Islet precursor cell (in vitro differentiated cells): ENCODE measurements at regions not wholly inside any gene's neighbourhood (a gene's known extent, or its start where the extent isn't known, plus 50 kb on each side); places are given as distances from the start of the nearest gene placed in this dataset.
"Not testable (repeated sequence)": the region's sequence is repeated elsewhere in the genome, so short reads cannot be mapped to it uniquely, and the experiment has no call there.

ENCODE experiments used
- DNase-seq: peaks from one replicate; pipeline ENCODE4 v3.0.0-alpha.2; 2018

DNA sequence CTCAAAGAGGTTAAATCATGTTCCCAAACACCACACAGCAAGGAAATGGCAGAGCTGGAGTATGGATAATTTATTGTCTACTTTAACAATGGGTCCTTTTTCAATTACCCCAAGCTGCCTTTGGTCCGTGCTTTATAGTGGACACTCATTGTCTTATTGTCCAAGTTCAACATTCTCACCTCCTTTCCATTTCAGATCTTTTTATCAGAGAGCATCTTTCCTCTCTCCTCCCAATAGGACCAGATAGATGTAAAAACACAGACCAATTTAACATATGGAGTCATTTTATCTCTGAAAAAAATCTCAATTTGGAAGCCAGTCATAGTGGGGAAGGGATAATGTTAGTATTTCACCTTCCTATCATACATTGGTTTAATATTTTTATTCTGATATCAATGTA, 83.5 kb upstream of the WAC start:
- no peak for DNase-seq

DNA sequence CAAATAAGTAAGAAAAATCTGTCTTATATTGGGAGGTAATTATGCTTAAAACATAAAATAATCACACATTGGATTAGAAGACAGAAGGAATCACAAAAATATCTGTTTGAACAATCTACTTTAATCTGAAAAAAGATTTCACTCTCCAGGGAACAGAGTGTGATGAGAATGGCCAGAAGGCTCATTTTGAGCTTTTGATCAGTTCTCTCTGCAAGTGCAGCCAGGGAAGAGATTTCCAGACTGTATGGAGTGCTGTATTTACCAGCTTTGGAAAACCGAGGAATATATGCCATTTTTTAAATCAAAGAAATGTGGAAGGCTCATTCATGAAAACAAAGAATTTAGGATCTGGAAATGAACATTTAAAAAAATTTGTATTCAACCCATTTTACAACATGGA, 83.0 kb upstream of the WAC start:
- no peak for DNase-seq

DNA sequence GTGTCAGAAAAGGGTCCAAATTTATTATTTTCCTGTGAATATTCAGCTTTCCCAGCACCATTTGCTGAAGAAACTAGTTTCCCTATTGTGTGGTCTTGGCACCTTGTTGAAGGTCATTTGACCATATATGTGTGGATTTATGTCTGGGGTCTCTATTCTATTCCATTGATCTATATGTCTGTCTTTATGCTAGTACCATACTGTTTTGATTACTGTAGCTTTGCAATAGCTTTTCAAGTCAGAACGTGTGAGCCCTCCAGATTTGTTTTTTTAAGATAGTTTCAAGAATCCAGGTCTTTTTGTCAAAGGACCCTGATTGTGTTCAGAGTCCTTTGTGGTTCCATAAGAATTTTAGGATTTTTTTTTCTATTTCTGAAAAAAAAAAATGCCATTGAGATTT, 79.0 kb upstream of the WAC start:
- DNase-seq, result no peak

DNA sequence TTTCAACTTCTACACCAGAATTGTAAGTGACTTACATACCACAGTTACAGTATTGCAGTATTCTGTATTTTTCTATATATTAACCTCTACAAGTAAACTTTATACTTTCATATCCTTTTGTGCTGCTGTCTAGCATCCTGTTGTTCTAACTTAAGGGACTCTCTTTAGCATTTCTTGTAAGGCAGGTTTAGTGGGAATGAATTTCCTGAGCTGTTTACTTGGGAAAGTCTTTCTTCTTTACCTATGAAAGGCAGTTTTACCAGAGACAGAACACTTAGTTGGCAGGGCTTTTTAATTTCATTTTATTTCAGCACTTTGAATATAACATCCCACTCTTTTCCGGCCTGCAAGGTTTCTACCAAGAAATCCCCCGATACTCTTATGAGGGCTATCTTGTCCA, 75.8 kb upstream of the WAC start:
- no peak for DNase-seq

DNA sequence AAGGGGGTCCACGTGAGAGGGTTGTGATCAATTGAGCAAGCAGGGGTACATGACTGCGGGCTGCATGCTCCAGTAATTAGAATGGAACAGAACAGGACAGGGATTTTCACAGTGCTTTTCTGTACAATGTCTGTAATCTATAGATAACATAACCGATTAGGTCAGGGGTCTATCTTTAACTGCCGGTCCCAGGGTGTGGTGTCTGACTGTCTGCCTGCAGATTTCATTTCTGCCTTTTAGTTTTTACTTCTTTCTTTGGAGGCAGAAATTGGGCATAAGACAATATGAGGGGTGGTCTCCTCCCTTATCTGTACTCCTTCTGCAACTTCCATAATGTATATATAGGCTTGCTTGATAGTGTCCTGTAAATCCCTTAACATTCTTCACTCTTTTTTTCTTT, 75.0 kb upstream of the WAC start:
- not testable (repeated sequence) for DNase-seq

DNA sequence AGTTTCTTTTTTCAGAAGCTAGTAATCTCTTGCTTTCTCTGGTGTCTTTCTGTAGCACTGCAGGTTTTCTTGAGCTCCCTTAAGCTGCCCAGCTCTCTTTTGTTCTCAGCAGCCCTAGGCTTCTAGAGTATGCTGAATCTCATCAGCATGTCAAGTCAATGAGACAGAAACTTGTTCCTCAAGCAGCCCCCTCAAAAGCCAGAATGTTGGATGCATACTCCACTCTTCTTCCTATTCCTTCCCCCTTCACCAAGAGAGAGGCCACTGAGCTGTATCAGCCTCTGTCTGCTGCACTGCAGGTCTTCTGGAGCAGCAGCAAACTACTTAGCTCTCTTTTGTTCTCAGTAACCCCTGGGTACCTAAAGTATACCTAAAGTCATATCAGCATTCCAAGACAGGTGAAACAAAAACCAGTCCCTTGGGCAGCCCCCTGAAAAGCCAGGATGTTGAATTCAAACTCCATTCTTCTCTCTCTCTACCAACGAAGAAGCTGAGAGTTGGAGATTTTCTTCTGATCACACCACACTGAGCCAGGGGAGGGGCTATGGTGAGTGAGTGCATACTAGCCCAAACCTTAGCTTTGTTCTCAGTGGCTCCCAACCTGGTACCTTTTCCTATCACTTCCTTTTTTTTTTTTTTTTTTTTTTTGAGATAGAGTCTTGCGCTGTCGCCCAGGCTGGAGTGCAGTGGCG, 73.3 kb upstream of the WAC start:
- peak; percentile 67 for DNase-seq

DNA sequence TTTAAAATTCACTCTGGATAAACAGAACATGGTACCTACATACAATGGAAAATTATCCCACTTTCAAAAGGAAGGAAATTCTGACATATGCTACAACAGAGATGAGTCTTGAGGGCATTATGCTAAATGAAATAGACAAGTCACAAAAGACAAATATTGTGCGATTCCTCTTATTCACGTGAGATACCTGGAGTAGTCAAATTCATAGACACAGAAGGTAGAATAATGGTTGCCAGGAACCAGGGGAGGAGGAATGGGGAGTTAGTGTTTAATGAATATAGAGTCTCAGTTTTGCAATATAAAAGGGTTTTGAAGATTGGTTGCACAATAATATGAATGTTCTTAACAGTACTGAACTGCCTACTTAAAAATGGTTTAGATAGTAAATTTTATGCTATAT, 69.8 kb upstream of the WAC start:
- no peak for DNase-seq

DNA sequence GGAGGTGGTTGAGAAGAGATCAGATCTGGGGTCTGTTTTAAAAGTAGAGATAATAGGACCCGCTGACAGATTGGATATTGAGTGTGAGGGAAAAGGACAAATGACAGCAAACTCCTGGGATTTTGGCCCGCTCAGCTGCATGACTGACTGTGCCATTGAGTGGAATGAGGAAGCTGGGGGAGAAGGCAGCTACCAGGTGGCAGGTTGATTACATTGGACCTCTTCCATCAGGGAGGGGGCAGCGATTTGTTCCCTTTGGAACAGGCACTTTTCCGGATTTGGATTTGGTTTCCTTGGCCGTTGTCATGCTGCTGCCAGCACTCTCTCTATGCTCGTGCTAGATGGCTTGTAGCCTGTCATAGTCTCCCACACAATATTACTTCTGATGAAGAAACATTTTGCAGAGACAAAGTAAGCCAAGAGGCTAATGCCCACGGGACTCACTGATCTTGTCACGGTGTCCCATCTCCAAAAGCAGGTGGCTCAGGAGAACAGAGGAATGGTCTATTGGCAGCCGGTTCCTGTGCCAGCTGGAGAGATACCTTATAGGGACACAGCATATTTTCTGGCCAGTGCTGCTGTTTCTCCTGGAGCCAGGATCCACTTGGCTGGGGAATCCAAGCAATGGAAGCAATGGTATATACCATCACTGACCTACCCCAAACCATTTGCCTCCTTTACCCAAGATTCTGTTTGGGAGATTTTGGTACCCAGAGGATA, 69.1 kb upstream of the WAC start:
- DNase-seq, result no peak

DNA sequence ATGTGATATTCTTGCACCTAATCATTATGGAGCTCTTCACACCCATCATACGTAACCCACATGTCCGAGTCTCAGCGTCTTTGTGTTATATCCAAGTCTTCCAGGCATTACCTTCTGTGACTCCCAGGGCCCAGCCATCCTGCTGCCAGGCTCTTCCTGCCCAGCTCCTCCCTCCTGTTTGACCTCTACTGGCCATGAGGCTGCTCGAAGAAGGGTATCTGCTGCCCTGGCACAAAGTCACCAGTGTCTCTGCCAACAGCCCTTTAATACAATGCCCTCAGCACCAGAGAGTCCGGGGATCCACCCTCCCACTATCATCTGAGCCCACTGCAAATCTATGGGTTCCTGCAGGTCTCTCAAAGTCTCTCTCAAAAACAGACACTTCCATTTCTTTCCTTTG, 65.3 kb upstream of the WAC start:
- no peak for DNase-seq

DNA sequence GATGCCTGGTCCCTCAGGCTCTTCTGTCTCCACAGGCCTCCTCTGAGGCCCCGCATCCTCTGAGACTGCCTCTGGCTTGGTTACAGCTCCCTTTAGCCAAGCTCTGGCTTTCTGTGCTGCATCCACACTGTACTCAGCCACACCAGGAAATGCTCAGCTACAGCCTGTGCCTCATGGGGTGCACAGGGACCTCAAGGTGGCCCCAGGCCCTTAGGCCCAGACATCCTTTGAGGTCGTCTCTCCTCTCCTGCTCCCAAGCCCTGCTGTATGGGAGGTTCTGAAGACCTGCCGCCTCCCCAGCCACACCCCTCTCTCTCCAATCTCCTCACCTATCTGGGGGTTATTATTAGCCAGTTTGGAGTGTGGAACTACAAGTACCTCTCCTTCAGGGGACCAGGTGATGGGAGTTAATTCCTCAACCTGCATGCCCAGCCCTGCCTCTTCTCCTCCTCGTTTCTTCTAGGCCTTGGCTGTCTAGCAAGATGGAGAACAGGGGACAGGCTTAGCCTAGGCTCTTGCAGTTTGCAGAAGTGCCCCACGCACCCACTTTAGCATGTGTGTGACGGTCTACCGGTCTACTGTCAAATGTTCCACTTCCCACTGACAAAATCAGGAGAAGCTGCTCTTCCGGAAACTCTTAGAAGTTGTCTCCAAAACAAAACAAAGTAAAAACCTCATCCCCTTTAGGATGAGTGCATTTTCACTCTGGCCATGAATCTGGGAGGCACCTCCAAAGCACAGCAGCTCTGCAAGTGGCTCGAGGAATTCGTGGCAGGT, 64.0 kb upstream of the WAC start:
- DNase-seq, result no peak

DNA sequence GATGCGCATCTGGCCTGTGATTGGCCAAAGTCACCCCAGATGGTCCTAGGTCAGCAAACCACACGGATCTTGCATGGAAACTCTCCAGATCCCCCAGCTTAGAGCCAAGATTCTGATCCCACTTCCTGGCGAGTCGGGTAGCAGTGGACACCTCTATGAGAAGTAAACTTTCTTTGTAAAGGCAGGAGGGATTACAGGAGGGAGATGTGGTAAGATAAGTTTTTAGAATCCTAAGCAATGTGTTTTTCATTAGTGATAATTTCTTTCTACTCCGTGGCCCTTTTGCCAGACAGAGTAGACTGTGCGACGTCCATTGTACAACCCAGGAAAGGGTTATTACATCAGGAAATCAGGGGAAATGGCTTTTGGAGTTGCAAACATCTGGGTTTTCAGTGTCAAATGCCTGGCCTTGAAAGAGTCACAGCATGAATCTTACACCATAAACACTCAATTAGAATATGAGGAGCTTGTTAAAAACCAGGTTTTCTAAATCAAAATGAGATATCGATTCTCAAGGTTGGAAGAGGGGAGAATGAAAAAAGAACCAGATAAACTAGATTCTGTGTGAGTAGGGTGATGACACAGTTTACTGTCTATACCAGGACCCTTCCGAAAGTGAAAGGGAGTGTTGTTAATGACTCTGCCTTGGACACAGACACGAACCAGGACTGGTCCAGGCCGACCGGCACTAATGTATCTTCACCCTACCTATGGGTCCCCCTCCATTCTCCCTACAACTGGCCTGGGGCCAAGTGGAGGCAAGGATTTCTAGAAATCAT, 61.9 kb upstream of the WAC start:
- no peak for DNase-seq

DNA sequence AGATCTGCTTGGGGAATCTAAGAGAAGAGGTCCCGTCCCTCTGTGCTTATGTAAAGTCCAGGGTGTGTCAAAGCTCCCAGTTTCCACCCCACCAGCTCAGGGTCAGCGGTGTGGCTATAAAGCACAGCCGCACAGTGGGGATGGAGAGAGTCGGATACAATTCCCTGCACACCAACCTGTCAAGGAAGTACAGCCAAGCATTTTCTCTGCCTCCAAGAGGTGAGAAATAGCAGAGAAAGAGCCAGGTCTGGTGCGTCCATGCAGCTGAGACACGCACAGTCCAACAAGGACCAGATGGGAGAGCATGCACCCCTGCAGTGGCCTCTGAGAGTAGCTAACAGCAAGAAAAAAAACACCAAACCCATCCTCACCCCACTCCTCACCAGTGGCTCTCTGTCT, 61.3 kb upstream of the WAC start:
- no peak for DNase-seq

DNA sequence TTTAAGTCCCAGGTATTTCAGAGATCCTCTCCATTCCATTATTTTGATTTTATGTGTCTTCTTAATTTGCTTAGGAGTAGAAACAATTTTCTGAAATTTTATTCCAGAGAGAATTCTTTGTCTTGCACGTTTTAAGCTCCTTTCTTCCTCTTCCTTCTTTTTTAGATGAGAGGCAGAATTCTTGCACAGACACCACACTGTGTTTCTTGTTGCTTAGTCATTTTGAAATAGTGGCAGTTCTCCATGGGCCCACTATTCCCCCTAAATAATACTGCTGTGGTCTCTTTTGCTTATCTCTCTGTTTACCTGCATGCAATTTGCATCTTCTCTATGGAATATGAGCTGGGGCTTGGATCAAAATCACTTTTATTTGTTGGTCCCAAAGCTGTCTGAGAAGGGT, 54.3 kb upstream of the WAC start:
- DNase-seq, result no peak

DNA sequence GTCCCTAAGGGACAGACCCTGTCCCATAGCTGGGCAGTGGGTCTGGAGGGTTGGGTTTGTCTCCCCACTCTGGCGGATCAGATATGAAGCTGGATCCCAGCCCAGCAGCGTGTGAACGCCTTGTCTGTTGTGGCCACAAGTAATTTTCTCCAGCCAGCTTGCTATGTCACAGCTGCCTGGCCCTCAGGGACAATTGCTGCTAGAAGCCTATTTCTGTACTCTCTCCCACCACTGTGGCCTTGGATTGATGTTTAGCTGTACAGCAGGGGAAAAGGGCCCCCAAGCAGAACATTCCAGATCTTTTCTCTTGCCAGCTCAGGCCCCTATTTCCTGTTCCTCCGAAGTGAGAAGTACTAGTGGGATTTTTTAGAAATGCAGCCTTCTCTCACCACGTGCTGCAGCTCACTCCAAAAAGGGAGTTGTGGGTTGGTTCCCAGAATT, 53.5 kb upstream of the WAC start:
- DNase-seq, result peak; percentile 59

DNA sequence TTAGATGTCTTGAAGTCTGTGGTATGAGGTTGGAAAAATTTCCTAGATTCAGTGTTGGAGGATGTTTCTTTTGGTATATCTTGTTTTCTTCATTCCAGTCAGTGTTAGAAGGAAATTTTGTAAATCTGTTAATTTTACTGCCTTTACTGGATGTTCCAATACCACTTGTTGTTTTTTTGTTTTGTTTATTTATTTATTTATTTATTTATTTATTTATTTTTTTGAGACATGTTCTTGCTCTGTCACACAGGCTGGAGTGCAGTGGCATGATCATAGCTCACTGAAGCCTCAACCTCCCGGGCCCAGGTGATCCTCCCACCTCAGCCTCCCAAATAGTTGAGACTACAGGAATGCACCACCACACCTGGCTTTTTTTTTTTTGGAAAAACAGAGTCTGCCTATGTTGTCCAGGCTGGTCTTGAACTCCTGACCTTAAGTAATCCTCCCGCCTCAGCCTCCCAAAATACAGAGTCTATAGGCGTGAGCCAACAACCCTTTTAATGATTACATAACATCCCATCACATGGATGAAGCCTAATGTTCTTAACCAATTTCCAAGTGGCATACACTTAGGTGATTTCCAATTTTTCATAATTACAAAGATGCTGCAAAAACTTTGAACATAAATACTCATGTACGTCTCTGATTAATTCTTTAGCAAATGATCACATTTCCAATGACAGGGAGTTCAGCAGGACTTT, 52.8 kb upstream of the WAC start:
- no peak for DNase-seq

DNA sequence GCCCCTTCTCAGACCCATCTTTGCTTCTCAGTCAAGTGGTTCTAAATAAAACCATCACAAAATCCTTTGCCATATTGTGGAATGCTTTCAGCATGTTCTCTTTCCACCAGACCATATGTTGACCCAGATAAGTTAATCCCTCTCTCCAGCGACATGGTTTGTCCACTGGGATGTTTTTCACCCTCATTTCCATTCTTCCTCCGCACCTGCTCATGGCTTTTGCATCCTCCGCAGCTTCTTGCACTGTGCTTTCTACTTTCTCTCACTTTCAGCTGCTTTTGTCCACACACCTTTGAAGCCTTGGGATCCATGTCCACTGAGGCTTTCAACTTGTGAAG, 52.3 kb upstream of the WAC start:
- no peak for DNase-seq

DNA sequence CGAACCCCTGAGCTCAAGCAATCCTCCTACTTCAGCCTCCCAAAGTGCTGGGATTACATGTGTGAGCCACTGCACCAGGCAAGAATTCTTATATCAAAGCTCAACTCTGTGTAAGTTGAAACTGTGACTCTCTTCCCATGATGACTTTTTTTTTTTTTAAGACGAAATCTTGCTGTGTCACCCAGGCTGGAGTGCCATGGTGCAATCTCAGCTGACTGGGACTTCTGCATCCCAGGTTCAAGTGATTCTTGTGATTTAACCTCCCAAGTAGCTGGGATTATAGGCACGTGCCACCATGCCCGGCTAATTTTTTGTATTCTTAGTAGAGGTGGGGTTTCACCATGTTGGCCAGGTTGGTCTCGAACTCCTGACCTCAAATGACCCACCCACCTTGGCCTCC, 51.6 kb upstream of the WAC start:
- DNase-seq, result not testable (repeated sequence)

DNA sequence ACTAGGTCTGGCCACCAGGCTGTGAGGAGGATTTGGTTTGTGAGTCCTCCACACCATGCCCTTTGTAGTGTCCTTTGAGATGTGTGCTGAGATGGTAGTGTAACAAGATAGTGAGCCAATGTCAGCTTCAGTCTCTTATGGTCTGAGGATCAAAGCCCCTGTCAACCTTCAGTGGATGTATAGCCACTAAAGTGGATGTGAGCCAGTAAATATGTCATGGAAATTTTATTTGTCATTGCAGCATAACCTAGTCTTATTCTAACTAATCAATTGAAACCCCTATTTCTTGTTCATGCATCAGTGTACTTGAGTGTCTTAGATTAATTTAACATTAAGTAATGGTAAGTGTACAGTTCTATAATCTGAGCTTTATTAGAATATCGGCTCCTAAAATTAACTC, 51.0 kb upstream of the WAC start:
- DNase-seq, result no peak
